ENCODE measurements at regions not wholly inside any gene's neighbourhood (a gene's known extent, or its start where the extent isn't known, plus 50 kb on each side); places are given as distances from the start of the nearest gene placed in this dataset.

GRCh38 chr13:56012644-56013043 is 1128.1 kb upstream of the PRR20A start:
- ChIA-PET POLR2A (no interaction called here), CTCF (no interaction called here)
- DNase-seq (ENCODE audit: extremely low spot score), result no peak
- TF ChIP-seq, protein P1, sequence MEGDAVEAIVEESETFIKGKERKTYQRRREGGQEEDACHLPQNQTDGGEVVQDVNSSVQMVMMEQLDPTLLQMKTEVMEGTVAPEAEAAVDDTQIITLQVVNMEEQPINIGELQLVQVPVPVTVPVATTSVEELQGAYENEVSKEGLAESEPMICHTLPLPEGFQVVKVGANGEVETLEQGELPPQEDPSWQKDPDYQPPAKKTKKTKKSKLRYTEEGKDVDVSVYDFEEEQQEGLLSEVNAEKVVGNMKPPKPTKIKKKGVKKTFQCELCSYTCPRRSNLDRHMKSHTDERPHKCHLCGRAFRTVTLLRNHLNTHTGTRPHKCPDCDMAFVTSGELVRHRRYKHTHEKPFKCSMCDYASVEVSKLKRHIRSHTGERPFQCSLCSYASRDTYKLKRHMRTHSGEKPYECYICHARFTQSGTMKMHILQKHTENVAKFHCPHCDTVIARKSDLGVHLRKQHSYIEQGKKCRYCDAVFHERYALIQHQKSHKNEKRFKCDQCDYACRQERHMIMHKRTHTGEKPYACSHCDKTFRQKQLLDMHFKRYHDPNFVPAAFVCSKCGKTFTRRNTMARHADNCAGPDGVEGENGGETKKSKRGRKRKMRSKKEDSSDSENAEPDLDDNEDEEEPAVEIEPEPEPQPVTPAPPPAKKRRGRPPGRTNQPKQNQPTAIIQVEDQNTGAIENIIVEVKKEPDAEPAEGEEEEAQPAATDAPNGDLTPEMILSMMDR (IDR thresholded peaks at IDR 0.05; ENCODE audit: control extremely low read depth, extremely low read depth, low read depth, missing control alignments), result no peak

GRCh38 chr13:56015919-56016318 is 1124.8 kb upstream of the PRR20A start:
- no peak for DNase-seq (ENCODE audit: extremely low spot score)
- POLR2A ChIA-PET, result no interaction called here
- TF ChIP-seq, protein P1 (IDR thresholded peaks at IDR 0.05; ENCODE audit: control extremely low read depth, extremely low read depth, low read depth, missing control alignments), result no peak
- CTCF ChIA-PET, result no interaction called here

GRCh38 chr13:56019606-56020005 is 1121.1 kb upstream of the PRR20A start:
- CTCF ChIA-PET, result no interaction called here
- TF ChIP-seq, protein P1 (IDR thresholded peaks at IDR 0.05; ENCODE audit: control extremely low read depth, extremely low read depth, low read depth, missing control alignments), result no peak
- POLR2A ChIA-PET, result no interaction called here
- DNase-seq (ENCODE audit: extremely low spot score), result no peak

GRCh38 chr13:56020425-56020824 is 1120.3 kb upstream of the PRR20A start:
- POLR2A ChIA-PET, result no interaction called here
- CTCF ChIA-PET, result interaction anchor here (1.0 kb wide), 1 partner anchor 58 kb away, joined by 3 read pairs; no protein-coding TSS in a partner anchor
- TF ChIP-seq, protein P1 (IDR thresholded peaks at IDR 0.05; ENCODE audit: control extremely low read depth, extremely low read depth, low read depth, missing control alignments), result no peak
- DNase-seq (ENCODE audit: extremely low spot score), result no peak

- ChIA-PET CTCF (interaction anchor here (1.0 kb wide), 1 partner anchor 45 kb away, joined by 3 read pairs; no protein-coding TSS in a partner anchor), POLR2A (no interaction called here)
- TF ChIP-seq, protein P1 (IDR thresholded peaks at IDR 0.05; ENCODE audit: control extremely low read depth, extremely low read depth, low read depth, missing control alignments), result no peak
- no peak for DNase-seq (ENCODE audit: extremely low spot score)
Measured at GRCh38 chr13:56039992-56040391, 1100.7 kb upstream of the PRR20A start.

- DNase-seq (ENCODE audit: extremely low spot score), result no peak
- CTCF ChIA-PET, result interaction anchor here (0.7 kb wide), 1 partner anchor 9 kb away, joined by 3 read pairs; no protein-coding TSS in a partner anchor
- TF ChIP-seq, protein P1 (IDR thresholded peaks at IDR 0.05; ENCODE audit: control extremely low read depth, extremely low read depth, low read depth, missing control alignments), result no peak
- POLR2A ChIA-PET, result no interaction called here
Measured at GRCh38 chr13:56066321-56066720, 1074.4 kb upstream of the PRR20A start.

DNA sequence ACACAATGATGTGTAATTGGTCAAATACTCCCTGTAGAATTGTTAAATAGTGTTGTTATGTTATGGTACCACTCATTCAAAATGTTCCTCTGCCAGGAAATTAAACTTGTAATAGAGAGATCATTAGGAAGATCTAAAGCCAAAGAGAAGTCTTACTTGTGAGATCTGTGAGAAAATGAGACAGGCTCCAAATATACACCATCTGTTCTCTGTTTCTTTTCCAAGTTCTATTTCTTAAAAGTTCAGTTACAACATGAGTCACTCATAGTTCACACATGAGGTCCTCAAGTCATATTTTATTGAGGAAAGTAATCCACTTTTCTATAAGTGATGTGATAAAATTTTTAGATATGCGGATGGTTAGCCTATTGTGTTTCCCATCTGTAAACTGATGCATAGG is 1038.1 kb upstream of the PRR20A start:
- TF ChIP-seq, protein P1 (IDR thresholded peaks at IDR 0.05; ENCODE audit: control extremely low read depth, extremely low read depth, low read depth, missing control alignments), result no peak
- CTCF ChIA-PET, result no interaction called here
- POLR2A ChIA-PET, result no interaction called here
- DNase-seq (ENCODE audit: extremely low spot score), result no peak
